ENCODE measurements at regions not wholly inside any gene's neighbourhood (a gene's known extent, or its start where the extent isn't known, plus 50 kb on each side); places are given as distances from the start of the nearest gene placed in this dataset.

GRCh38 chr1:190963321-190963720 is 485.7 kb upstream of the BRINP3 start:
- Histone ChIP-seq H3K9me3 (no peaks in the 10 kb centered on the region), H3K36me3 (ENCODE audit: low read depth) (no peaks in the 10 kb centered on the region), H3K4me3 (no peak overlapping the region), H3K4me1 (ENCODE audit: low read depth) (no peaks in the 10 kb centered on the region)
- ATAC-seq (no peak), DNase-seq (no peak)
- TF ChIP-seq, protein P1, sequence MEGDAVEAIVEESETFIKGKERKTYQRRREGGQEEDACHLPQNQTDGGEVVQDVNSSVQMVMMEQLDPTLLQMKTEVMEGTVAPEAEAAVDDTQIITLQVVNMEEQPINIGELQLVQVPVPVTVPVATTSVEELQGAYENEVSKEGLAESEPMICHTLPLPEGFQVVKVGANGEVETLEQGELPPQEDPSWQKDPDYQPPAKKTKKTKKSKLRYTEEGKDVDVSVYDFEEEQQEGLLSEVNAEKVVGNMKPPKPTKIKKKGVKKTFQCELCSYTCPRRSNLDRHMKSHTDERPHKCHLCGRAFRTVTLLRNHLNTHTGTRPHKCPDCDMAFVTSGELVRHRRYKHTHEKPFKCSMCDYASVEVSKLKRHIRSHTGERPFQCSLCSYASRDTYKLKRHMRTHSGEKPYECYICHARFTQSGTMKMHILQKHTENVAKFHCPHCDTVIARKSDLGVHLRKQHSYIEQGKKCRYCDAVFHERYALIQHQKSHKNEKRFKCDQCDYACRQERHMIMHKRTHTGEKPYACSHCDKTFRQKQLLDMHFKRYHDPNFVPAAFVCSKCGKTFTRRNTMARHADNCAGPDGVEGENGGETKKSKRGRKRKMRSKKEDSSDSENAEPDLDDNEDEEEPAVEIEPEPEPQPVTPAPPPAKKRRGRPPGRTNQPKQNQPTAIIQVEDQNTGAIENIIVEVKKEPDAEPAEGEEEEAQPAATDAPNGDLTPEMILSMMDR (IDR thresholded peaks at IDR 0.05): no peak
- intact Hi-C loops (cut with DNase I, micrococcal nuclease): no loop called here

DNA sequence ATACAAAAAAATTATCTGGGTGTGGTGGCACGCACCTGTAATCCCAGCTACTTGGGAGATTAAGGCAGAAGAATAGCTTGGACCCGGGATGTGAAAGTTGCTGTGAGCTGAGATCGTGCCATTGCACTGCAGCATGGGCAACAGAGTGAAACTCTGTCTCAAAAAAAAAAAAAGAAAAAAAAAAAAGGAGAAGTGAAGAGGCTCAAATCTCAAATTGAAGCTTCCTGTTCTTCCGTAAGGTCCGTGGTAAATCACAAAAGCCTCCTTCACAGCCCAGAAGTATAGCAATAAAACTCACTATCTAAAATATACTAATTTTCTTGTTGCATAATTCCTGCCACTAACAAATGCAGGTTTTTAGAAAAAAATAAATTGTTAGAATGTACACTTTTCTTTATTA is 498.2 kb upstream of the BRINP3 start:
- Histone ChIP-seq H3K4me3 (no peak overlapping the region), H3K9me3 (peaks cover 6% of the 10 kb centered on the region), H3K4me1 (ENCODE audit: low read depth) (no peaks in the 10 kb centered on the region), H3K36me3 (ENCODE audit: low read depth) (no peaks in the 10 kb centered on the region)
- intact Hi-C loops (cut with DNase I, micrococcal nuclease): no loop called here
- TF ChIP-seq, protein P1 (IDR thresholded peaks at IDR 0.05): no peak
- DNase-seq (no peak), ATAC-seq (no peak)

- Histone ChIP-seq H3K4me1 (ENCODE audit: low read depth) (no peaks in the 10 kb centered on the region), H3K36me3 (ENCODE audit: low read depth) (no peaks in the 10 kb centered on the region), H3K4me3 (no peak overlapping the region), H3K9me3 (no peaks in the 10 kb centered on the region)
- TF ChIP-seq, protein P1 (IDR thresholded peaks at IDR 0.05): no peak
- intact Hi-C loops (cut with DNase I, micrococcal nuclease): no loop called here
- DNase-seq (no peak), ATAC-seq (no peak)
Measured at GRCh38 chr1:191002768-191003167, 525.1 kb upstream of the BRINP3 start.

DNA sequence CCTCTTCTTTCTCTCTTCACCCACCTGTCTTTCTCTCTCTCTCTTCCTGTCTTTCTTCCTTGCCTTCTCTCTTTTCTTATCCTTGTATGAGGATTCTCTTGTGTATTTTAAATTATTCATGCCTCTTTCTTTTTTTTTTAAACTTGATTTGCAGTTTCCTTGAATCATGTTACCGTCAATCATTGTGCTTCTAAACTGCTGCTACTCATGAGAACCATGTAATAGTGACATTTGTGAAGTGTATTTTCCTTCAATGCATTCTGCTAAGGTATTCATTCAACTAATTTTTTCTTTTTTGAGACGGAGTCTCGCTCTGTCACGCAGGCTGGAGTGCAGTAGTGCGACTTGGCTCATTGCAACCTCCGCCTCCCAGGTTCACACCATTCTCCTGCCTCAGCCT is 539.1 kb upstream of the BRINP3 start:
- intact Hi-C loops (cut with DNase I, micrococcal nuclease): no loop called here
- H3K4me3 ChIP-seq: no peak overlapping the region
- DNase-seq: no peak
- H3K4me1 ChIP-seq (ENCODE audit: low read depth): no peaks in the 10 kb centered on the region
- no peak for ATAC-seq
- TF ChIP-seq, protein P1 (IDR thresholded peaks at IDR 0.05): no peak
- no peaks in the 10 kb centered on the region for H3K36me3 ChIP-seq (ENCODE audit: low read depth)
- no peaks in the 10 kb centered on the region for H3K9me3 ChIP-seq

DNA sequence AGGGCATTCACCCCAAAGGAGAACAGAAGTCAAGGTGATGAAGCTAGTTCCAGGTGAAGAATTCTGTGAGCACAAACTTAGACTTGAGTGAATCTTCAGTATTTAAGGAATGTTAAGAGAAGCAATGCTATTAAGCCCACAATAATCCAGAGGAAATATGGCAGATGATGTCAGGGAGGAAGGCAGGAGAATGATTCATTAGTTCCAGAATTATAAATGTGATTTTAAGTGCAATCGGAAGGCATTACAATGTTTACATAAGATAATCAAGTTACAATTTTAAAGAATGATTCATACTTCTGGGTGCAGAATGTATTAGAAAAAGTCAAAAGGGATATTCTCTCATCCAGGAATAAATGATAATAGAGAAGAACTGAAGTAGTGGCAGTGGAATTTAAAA is 545.2 kb upstream of the BRINP3 start:
- Histone ChIP-seq H3K9me3 (peaks cover 9% of the 10 kb centered on the region), H3K36me3 (ENCODE audit: low read depth) (no peaks in the 10 kb centered on the region), H3K4me1 (ENCODE audit: low read depth) (no peaks in the 10 kb centered on the region), H3K4me3 (no peak overlapping the region)
- DNase-seq (no peak), ATAC-seq (no peak)
- TF ChIP-seq, protein P1 (IDR thresholded peaks at IDR 0.05): no peak
- intact Hi-C loops (cut with DNase I, micrococcal nuclease): no loop called here
